GM13977 (cell line): ENCODE measurements at regions not wholly inside any gene's neighbourhood (a gene's known extent, or its start where the extent isn't known, plus 50 kb on each side); places are given as distances from the start of the nearest gene placed in this dataset.

ENCODE experiments used
- DNase-seq: peaks from one replicate; pipeline ENCODE4 v3.0.0; 2012; ENCODE audit warnings: low spot score
- CTCF ChIP-seq: IDR thresholded peaks from 2 replicates; pipeline ENCODE4 v1.5.1; 2012; ENCODE audit warnings: mild to moderate bottlenecking, control low read depth; ENCODE audit not compliant: insufficient read depth; ENCODE audit errors: extremely low read depth, missing control alignments
- in situ Hi-C: fragments of 300-500 bp; cut with MboI; formaldehyde crosslinking; loops from one replicate; pipeline ENCODE4 v1.12.0; 2022; ENCODE audit warnings: low sequenced_read_pairs, low pct_unique_long_range_greater_than_20kb, mixed read lengths, inconsistent platforms; ENCODE audit not compliant: unreplicated experiment

GRCh38 chr4:128590034-128590740, 219.3 kb upstream of the JADE1 start:
- no peak for TF ChIP-seq CTCF
- in situ Hi-C loops, result no loop called here
- DNase-seq, result no peak

- no peak for TF ChIP-seq CTCF
- in situ Hi-C loops, result no loop called here
- no peak for DNase-seq
These were observed 220.0 kb upstream of the JADE1 start for GRCh38 chr4:128589384-128589965.

DNA sequence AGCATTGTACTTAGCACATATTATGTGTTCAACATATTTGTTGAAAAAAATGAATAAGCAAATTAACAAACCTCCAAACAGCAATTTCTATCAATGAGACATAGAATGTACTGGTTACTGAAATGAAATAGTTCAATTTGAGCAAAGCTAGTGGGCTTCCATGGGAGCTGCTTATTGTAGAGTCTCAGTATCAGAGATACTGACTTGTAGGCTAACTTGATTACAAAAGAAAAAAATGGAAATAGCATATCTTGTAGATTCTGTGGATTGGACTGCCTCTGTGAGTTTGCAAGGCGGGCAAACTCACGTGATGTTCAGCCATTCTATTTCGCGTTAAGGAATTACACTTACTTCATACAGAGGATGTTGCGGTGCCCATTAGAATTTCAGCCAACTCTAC, 222.1 kb upstream of the JADE1 start:
- in situ Hi-C loops, result no loop called here
- no peak for TF ChIP-seq CTCF
- DNase-seq, result no peak

GRCh38 chr4:128583753-128584712, 225.5 kb upstream of the JADE1 start:
- TF ChIP-seq CTCF, result no peak
- in situ Hi-C loops, result no loop called here
- no peak for DNase-seq

DNA sequence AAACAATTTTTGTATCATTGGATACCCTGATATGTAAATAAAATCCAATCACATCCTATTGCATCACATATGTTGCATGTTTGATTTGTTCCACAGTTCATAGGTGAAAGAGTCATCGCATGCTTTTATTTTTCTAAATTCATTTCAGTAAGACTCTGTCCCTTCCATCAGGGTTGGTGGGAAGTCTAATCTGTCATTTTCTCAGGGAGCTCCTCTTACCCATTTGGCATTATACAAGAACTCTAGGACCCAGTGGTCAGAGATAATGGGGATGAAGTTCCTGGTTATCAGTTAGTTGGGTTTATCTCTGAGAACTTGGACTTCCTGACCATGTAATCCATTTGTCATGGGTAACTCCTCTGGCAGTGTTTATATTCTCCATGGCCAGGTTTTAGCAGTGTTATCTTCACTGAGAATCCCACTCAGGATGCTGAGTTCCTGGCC, 227.1 kb upstream of the JADE1 start:
- no peak for TF ChIP-seq CTCF
- in situ Hi-C loops, result no loop called here
- no peak for DNase-seq

DNA sequence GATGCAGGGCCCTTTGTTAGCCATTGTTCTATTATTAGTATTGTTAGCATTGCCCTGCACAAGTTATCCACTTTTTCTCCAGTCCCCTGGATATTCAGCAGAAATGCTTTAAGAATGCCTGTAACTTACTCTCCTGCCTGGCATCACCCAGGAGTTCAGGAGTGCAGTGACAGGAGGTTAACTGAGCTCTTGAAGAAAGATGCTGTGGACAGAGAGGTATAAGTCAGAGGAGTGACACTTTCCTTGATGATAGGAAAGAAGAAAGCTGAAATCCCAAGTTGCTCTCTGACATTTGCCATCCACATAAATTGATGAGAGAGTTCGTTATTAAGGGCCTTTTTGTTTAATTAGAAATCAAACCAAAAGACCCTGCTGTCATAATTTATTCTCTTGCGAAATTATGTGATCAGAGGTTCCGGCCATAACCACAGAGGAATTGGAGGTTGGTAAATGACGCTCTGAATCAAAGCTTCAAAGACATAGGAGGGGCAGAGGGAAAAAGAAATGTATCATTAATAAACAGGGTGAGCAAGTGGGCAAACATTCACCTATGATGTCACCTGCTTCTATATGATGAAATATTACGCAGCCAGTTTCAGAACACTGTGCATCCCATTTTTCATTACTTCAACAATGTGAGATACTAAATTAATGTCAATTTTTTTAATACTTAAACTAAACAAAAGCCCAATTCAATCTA, 230.2 kb upstream of the JADE1 start:
- TF ChIP-seq CTCF, result no peak
- in situ Hi-C loops, result no loop called here
- no peak for DNase-seq
